ENCODE measurements at regions not wholly inside any gene's neighbourhood (a gene's known extent, or its start where the extent isn't known, plus 50 kb on each side); places are given as distances from the start of the nearest gene placed in this dataset.
"Not testable (repeated sequence)": the region's sequence is repeated elsewhere in the genome, so short reads cannot be mapped to it uniquely, and the experiment has no call there.

DNA sequence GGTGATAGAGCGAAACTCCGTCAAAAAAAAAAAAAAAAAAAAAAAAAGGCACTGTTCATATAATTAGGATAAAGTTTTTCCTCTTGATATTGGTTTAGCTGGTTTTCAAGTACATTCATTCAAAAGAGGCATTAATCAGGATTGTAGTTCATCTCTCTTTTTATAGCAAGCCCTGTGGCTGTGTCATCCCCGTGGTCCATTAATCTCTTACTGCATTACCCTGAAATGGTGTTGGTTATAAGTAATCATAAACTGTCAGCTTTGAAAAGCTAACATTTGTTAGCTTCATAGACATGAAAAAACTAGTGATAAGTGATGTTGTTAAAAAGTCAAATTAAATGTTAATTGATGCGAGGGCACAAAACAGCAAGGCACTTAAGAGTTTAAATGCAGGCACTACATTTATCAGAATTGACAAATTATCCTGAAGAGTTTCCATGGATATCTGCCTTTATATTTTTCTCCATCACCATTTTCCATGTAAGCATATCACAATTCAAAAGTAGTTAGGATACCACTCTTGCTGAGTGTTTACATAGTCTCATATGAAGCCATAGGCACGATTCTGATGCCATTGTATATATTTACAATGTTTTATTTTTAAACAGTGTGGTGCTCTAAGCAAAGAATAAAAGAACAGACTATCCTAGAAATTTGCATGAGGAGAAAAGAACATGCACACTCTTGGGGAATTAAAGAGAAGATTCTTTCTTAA, 193.1 kb downstream of the OTOL1 start:
- Histone ChIP-seq H3K4me1 (ENCODE audit: insufficient read depth) (no peaks in the 10 kb centered on the region), H3K36me3 (ENCODE audit: insufficient read depth) (no peaks in the 10 kb centered on the region), H3K27ac (ENCODE audit: low read depth) (no peak overlapping the region), H3K4me3 (ENCODE audit: low read depth, low read length) (no peak overlapping the region)
- DNase-seq (ENCODE audit: extremely low spot score): no peak
- 63% methylated on average over 5 of the region's 5 CpGs for WGBS

DNA sequence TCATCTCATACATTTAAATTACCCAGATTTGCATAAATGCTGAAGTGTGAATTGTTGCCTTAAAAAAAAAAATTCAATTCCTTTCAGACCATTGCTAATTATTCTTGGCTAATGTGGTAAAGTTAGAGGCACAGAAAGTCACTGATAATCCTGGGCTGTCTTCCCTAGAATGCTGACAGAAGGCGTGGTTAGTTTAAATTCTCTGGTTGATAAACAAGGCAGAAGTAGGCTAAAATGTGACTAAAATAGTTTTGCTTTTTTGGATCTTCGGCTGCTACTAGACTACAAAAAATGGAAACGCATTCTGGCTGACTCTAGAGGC, 193.7 kb downstream of the OTOL1 start:
- no peak overlapping the region for H3K4me3 ChIP-seq (ENCODE audit: low read depth, low read length)
- DNase-seq (ENCODE audit: extremely low spot score): no peak
- no peak overlapping the region for H3K27ac ChIP-seq (ENCODE audit: low read depth)
- H3K36me3 ChIP-seq (ENCODE audit: insufficient read depth): no peaks in the 10 kb centered on the region
- WGBS: 32% methylated on average over 3 of the region's 3 CpGs
- H3K4me1 ChIP-seq (ENCODE audit: insufficient read depth): no peaks in the 10 kb centered on the region

DNA sequence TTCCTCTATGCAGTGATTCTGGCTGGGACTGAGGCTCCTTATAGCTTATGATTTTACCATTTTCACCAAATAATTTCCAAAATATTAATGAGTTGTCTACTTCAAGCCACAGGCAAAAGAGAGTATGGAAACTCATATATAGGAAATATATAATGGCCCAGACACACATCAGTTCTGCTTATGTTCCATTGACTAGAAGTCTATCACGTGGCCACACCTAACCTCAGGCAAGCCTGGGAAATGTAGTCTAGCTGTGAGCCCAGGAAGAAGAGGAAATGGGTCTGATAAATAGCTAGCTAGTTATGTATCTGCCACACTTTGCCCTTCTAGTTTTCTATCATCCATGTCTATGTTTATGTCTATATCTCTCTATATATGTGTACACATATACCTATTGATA, 195.1 kb downstream of the OTOL1 start:
- 92% methylated on average over 1 of the region's 1 CpG for WGBS
- H3K36me3 ChIP-seq (ENCODE audit: insufficient read depth): no peaks in the 10 kb centered on the region
- H3K4me1 ChIP-seq (ENCODE audit: insufficient read depth): no peaks in the 10 kb centered on the region
- H3K4me3 ChIP-seq (ENCODE audit: low read depth, low read length): no peak overlapping the region
- H3K27ac ChIP-seq (ENCODE audit: low read depth): no peak overlapping the region
- DNase-seq (ENCODE audit: extremely low spot score): no peak

DNA sequence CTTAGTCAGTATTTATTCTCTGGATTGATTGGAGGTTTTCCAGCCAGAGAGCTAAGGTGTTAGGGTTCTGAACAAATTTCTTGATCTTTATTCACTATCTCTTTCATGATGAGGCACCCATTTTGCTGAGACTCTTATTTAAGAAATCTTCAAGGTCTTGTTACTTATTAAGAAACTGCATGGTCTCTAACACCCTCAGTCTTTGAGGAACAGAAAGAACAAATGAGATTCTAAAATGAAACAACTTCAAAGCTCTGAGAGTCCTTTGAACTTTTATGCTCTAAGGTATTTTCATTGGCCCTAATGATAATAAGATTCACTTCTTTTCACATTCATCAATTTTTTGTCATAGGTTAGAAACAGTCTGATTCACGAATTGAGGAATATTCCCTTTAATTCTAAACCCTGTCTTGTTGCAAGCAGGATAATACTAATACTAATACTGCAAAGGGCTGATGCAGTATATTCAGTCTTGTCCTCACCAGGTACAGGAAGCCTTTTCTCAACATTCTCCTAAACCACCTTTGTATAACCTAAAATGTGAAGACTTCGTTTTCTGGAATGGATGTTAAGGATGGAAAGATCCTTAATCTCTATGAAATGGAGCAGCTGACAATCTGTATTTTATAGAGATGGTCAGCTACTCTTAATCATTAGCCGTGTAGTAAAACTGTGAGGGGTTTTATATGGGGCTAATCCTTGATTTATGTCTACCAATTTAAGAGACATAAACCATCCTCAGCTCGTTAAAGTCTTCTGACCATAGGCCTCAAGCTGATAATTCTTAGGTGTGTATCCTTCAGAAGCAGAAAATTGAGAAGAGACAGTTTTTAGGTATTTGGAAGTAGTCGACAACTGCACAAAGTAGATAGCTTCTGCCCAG, 198.3 kb downstream of the OTOL1 start:
- Histone ChIP-seq H3K27ac (ENCODE audit: low read depth) (no peak overlapping the region), H3K36me3 (ENCODE audit: insufficient read depth) (no peaks in the 10 kb centered on the region), H3K4me3 (ENCODE audit: low read depth, low read length) (no peak overlapping the region), H3K4me1 (ENCODE audit: insufficient read depth) (no peaks in the 10 kb centered on the region)
- DNase-seq (ENCODE audit: extremely low spot score): no peak
- 50% methylated on average over 5 of the region's 5 CpGs for WGBS

DNA sequence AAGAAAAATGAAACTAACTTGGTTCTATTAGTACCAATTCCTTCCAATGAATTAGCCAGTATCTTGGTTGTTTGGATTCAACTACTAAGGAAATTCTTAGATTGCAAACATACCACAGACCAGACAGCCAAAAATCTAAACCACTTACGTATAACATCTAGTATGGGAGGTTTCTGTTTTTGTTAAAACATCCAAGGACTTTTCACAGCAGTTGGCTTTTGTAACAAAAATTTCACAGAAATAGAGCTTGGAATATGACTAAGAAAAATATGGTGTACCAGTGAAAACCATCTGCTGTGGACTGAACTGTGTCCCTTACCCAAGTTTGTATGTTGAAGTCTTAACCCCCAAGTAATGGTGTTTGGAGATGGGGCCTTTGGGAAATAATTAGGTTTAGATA, 199.2 kb downstream of the OTOL1 start:
- DNase-seq (ENCODE audit: extremely low spot score): no peak
- H3K27ac ChIP-seq (ENCODE audit: low read depth): no peak overlapping the region
- 43% methylated on average over 1 of the region's 1 CpG for WGBS
- H3K4me3 ChIP-seq (ENCODE audit: low read depth, low read length): no peak overlapping the region
- no peaks in the 10 kb centered on the region for H3K4me1 ChIP-seq (ENCODE audit: insufficient read depth)
- no peaks in the 10 kb centered on the region for H3K36me3 ChIP-seq (ENCODE audit: insufficient read depth)

DNA sequence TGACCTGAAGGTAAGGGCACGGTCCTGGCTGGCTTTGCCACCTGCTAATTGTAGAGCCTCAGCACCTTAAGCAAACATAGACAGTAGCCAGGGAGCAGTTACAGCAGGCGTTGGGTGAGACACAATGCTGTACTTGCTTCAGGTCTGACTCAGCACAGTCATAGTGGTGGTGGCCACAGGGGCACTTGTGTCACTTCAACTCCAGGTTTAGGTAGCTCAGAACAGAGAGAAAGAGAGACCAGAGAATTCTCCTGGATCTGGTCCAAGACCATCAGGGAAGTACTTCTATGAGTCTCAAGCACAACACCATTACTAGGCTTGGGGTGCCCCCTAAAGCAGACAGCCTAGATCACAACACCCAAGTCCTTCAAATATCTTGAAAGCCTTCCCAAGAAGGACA, 204.4 kb downstream of the OTOL1 start:
- H3K36me3 ChIP-seq (ENCODE audit: insufficient read depth): no peaks in the 10 kb centered on the region
- DNase-seq (ENCODE audit: extremely low spot score): no peak
- 84% methylated on average over 2 of the region's 2 CpGs for WGBS
- no peak overlapping the region for H3K27ac ChIP-seq (ENCODE audit: low read depth)
- no peak overlapping the region for H3K4me3 ChIP-seq (ENCODE audit: low read depth, low read length)
- no peaks in the 10 kb centered on the region for H3K4me1 ChIP-seq (ENCODE audit: insufficient read depth)

DNA sequence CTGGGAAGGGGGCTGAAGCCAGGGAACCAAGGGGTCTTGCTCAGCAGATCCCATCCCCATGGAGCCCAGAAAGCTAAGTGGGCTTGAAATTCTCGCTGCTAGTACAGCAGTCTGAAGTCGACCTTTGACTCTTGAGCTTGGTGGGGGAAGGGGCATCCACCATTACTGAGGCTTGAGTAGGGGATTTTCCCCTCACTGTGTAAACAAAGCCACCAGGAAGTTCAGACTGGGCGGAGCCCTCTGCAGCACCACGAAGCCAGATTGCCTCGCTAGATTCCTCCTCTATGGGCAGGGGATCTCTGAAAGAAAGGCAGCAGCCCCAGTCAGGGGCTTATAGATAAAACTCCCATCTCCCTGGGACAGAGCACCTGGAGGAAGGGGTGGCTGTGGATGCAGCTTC, 210.6 kb downstream of the OTOL1 start:
- WGBS: 71% methylated on average over 5 of the region's 5 CpGs
- H3K27ac ChIP-seq (ENCODE audit: low read depth); H3K4me3 ChIP-seq (ENCODE audit: low read depth, low read length); DNase-seq (ENCODE audit: extremely low spot score); H3K4me1 ChIP-seq (ENCODE audit: insufficient read depth); H3K36me3 ChIP-seq (ENCODE audit: insufficient read depth): not testable (repeated sequence)

DNA sequence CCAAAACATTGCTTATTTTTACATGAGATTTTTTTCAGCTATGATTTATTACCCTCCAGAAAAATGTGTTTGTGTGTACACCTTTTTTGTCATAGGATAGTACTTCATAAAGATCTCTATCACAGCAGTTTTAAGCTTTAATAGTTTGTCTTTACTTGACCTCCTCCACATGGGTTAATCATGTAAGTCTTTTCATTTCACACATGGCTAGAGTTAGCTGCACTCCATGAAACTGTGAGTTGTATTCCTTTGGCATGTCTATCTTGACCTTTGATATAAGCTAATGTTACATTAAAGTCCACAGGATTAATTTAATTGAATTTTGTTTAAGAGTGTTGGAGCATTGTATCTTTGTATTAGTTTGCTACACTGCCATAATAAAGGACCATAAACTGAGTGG, 217.1 kb downstream of the OTOL1 start:
- H3K4me3 ChIP-seq (ENCODE audit: low read depth, low read length): no peak overlapping the region

GRCh38 chr3:161731968-161732367, 235.4 kb downstream of the OTOL1 start:
- Histone ChIP-seq H3K4me3 (ENCODE audit: low read depth, low read length) (no peak overlapping the region), H3K36me3 (ENCODE audit: insufficient read depth) (no peaks in the 10 kb centered on the region), H3K27ac (ENCODE audit: low read depth) (no peak overlapping the region), H3K4me1 (ENCODE audit: insufficient read depth) (no peaks in the 10 kb centered on the region)
- WGBS: 87% methylated on average over 2 of the region's 2 CpGs
- DNase-seq (ENCODE audit: extremely low spot score): no peak

More for the DNA sequence above, 217.1 kb downstream of the OTOL1 start:
- DNase-seq (ENCODE audit: extremely low spot score): no peak
- no peaks in the 10 kb centered on the region for H3K4me1 ChIP-seq (ENCODE audit: insufficient read depth)
- H3K27ac ChIP-seq (ENCODE audit: low read depth): no peak overlapping the region
- no peaks in the 10 kb centered on the region for H3K36me3 ChIP-seq (ENCODE audit: insufficient read depth)

GRCh38 chr3:161737171-161737570, 240.6 kb downstream of the OTOL1 start:
- DNase-seq (ENCODE audit: extremely low spot score): no peak
- H3K27ac ChIP-seq (ENCODE audit: low read depth): no peak overlapping the region
- no peak overlapping the region for H3K4me3 ChIP-seq (ENCODE audit: low read depth, low read length)
- H3K36me3 ChIP-seq (ENCODE audit: insufficient read depth): no peaks in the 10 kb centered on the region
- H3K4me1 ChIP-seq (ENCODE audit: insufficient read depth): peaks cover 1% of the 10 kb centered on the region

DNA sequence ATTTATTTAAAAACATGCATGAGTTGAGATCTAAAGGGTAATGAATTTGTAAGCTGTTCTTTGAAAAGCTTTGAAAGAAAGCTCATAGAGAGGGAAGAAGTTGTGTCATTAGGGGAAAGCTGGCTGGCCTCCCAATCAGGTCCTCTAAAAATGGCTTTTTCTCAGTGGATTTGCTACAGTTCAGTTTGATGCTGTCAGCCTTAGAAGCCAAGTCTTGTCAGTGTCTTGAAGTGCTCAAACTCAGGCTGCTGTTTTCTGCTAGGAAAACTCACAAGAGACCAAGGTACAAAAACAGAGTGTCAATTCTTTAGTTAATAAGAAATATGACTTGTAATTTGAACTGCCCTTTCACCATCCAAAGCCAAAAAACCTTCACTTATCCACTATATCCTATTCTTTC, 243.8 kb downstream of the OTOL1 start:
- Histone ChIP-seq H3K4me1 (ENCODE audit: insufficient read depth) (peaks cover 1% of the 10 kb centered on the region), H3K27ac (ENCODE audit: low read depth) (no peak overlapping the region)
- DNase-seq (ENCODE audit: extremely low spot score): no peak

DNA sequence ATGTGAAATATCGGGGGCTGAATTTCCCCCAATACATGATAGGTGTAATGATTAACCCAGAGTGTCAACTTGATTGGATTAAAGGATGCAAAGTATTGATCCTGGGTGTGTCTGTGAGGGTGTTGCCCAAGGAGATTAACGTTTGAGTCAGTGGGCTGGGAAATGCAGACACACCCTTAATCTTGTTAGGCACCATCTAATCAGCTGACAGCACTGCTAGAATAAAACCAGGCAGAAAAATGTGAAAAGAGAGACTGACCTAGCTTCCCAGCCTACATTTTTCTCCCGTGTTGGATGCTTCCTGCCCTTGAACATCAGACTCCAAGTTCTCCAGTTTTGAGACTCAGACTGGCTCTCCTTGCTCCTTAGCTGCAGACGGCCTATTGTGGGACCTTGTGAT, 247.8 kb downstream of the OTOL1 start:
- Histone ChIP-seq H3K4me1 (ENCODE audit: insufficient read depth) (peaks cover 1% of the 10 kb centered on the region), H3K36me3 (ENCODE audit: insufficient read depth) (no peaks in the 10 kb centered on the region), H3K4me3 (ENCODE audit: low read depth, low read length) (no peak overlapping the region), H3K27ac (ENCODE audit: low read depth) (no peak overlapping the region)
- WGBS: 79% methylated on average over 4 of the region's 4 CpGs
- DNase-seq (ENCODE audit: extremely low spot score): no peak

More for the DNA sequence above, 243.8 kb downstream of the OTOL1 start:
- no peak overlapping the region for H3K4me3 ChIP-seq (ENCODE audit: low read depth, low read length)
- no peaks in the 10 kb centered on the region for H3K36me3 ChIP-seq (ENCODE audit: insufficient read depth)

DNA sequence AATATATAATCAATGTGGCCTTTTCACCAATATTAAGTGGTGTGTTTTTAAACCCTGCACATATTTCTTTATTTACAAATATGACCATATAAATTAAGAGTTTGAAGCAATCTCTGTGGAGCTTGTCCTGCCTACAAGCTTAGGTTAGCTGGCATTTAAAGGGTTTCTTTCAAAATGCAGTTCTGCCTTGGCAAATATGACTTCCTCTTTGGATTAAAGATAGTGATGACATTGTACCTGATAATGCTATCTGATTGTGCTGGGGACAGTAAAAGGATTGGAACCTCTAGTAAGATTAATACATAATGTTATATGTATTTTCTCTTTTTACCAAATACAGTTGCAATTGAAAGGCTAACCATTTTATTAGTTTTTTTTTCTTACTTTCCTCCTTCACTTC, 249.1 kb downstream of the OTOL1 start:
- Histone ChIP-seq H3K4me1 (ENCODE audit: insufficient read depth) (no peaks in the 10 kb centered on the region), H3K36me3 (ENCODE audit: insufficient read depth) (no peaks in the 10 kb centered on the region), H3K4me3 (ENCODE audit: low read depth, low read length) (no peak overlapping the region), H3K27ac (ENCODE audit: low read depth) (no peak overlapping the region)
- no peak for DNase-seq (ENCODE audit: extremely low spot score)

- Histone ChIP-seq H3K4me3 (ENCODE audit: low read depth, low read length) (no peak overlapping the region), H3K36me3 (ENCODE audit: insufficient read depth) (no peaks in the 10 kb centered on the region), H3K27ac (ENCODE audit: low read depth) (no peak overlapping the region), H3K4me1 (ENCODE audit: insufficient read depth) (no peaks in the 10 kb centered on the region)
- no peak for DNase-seq (ENCODE audit: extremely low spot score)
Measured at GRCh38 chr3:161748049-161748448, 251.4 kb downstream of the OTOL1 start.
